ENCODE measurements at regions not wholly inside any gene's neighbourhood (a gene's known extent, or its start where the extent isn't known, plus 50 kb on each side); places are given as distances from the start of the nearest gene placed in this dataset.

DNA sequence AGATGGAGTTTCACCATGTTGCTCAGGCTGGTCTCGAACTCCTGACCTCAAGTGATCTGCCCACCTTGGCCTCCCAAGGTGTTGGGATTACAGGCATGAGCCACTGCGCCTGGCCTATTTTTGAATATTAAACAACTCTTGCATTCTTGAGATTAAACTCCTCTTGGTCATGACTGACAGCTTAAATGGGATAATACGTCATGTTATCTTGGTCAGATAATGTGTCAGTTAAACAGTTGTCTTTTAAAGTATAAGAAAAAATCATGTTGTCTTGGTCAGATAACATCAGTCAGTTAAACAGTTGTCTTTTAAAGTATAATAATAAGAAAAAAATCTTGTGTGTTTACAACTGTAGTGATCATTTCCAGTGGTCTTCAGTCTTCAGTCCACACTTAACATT lies 73.6 kb upstream of the SYPL1 start:
- WGBS = 83% methylated on average over 3 of the region's 3 CpGs
- intact Hi-C loops (cut with DNase I) = no loop called here

GRCh38 chr7:106183952-106184351 lies 71.8 kb upstream of the SYPL1 start:
- 86% methylated on average over 3 of the region's 3 CpGs for WGBS
- intact Hi-C loops (cut with DNase I) = no loop called here

More for the DNA sequence above, 73.6 kb upstream of the SYPL1 start:
- Histone ChIP-seq H3K9me3 (no peaks in the 10 kb centered on the region), H3K4me1 (replicated peaks) (no peaks in the 10 kb centered on the region), H3K36me3 (no peaks in the 10 kb centered on the region), H3K27ac (no peak overlapping the region), H3K27me3 (replicated peaks; ENCODE audit: insufficient read depth) (no peaks in the 10 kb centered on the region), H3K4me3 (no peak overlapping the region)
- no peak for DNase-seq (ENCODE audit: low spot score)
- TF ChIP-seq POLR2AphosphoS5 (IDR thresholded peaks at IDR 0.05) = no peak

DNA sequence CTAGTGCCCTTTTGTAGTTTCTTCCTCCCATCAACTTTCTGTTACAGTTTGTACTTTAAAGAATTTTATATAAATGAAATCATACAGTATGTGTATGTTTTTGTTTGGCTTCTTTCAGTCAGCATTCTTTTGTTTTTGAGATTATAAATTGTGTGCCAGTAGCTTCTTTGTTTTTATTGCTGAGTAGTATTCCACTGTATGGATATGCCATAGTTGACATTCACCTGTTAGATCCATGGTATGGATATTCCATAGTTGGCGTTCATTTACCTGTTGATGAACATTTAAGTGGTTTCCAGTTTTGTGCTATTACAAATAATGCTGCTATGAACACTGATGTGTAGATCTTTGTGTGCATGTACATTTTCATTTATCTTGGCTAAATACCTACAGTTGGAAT lies 70.8 kb upstream of the SYPL1 start:
- Histone ChIP-seq H3K9me3 (no peaks in the 10 kb centered on the region), H3K27me3 (replicated peaks; ENCODE audit: insufficient read depth) (no peaks in the 10 kb centered on the region), H3K27ac (no peak overlapping the region), H3K4me1 (replicated peaks) (peaks cover 14% of the 10 kb centered on the region), H3K4me3 (no peak overlapping the region), H3K36me3 (no peaks in the 10 kb centered on the region)
- no peak for DNase-seq (ENCODE audit: low spot score)
- TF ChIP-seq POLR2AphosphoS5 (IDR thresholded peaks at IDR 0.05) = no peak
- TF ChIP-seq, protein P1, sequence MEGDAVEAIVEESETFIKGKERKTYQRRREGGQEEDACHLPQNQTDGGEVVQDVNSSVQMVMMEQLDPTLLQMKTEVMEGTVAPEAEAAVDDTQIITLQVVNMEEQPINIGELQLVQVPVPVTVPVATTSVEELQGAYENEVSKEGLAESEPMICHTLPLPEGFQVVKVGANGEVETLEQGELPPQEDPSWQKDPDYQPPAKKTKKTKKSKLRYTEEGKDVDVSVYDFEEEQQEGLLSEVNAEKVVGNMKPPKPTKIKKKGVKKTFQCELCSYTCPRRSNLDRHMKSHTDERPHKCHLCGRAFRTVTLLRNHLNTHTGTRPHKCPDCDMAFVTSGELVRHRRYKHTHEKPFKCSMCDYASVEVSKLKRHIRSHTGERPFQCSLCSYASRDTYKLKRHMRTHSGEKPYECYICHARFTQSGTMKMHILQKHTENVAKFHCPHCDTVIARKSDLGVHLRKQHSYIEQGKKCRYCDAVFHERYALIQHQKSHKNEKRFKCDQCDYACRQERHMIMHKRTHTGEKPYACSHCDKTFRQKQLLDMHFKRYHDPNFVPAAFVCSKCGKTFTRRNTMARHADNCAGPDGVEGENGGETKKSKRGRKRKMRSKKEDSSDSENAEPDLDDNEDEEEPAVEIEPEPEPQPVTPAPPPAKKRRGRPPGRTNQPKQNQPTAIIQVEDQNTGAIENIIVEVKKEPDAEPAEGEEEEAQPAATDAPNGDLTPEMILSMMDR (IDR thresholded peaks at IDR 0.05) = no peak
- TF ChIP-seq POLR2A (IDR thresholded peaks at IDR 0.05) = no peak
- 87% methylated on average over 1 of the region's 1 CpG for WGBS
- intact Hi-C loops (cut with DNase I) = no loop called here

More at GRCh38 chr7:106183952-106184351, 71.8 kb upstream of the SYPL1 start:
- Histone ChIP-seq H3K9me3 (no peaks in the 10 kb centered on the region), H3K27ac (no peak overlapping the region), H3K4me3 (no peak overlapping the region), H3K4me1 (replicated peaks) (peaks cover 13% of the 10 kb centered on the region), H3K27me3 (replicated peaks; ENCODE audit: insufficient read depth) (no peaks in the 10 kb centered on the region), H3K36me3 (no peaks in the 10 kb centered on the region)
- TF ChIP-seq POLR2A (IDR thresholded peaks at IDR 0.05) (no peak), POLR2AphosphoS5 (IDR thresholded peaks at IDR 0.05) (no peak)
- TF ChIP-seq, protein P1 (IDR thresholded peaks at IDR 0.05) = no peak
- no peak for DNase-seq (ENCODE audit: low spot score)

- Histone ChIP-seq H3K27me3 (replicated peaks; ENCODE audit: insufficient read depth) (no peaks in the 10 kb centered on the region), H3K27ac (no peak overlapping the region), H3K9me3 (no peaks in the 10 kb centered on the region), H3K36me3 (no peaks in the 10 kb centered on the region), H3K4me1 (replicated peaks) (peaks cover 18% of the 10 kb centered on the region), H3K4me3 (no peak overlapping the region)
- TF ChIP-seq POLR2AphosphoS5 (IDR thresholded peaks at IDR 0.05) = no peak
- TF ChIP-seq, protein P1 (IDR thresholded peaks at IDR 0.05) = no peak
- no peak for TF ChIP-seq POLR2A (IDR thresholded peaks at IDR 0.05)
- DNase-seq (ENCODE audit: low spot score) = no peak
- 86% methylated on average over 4 of the region's 4 CpGs for WGBS
- intact Hi-C loops (cut with DNase I) = no loop called here
Observed at GRCh38 chr7:106181658-106182265, 69.7 kb upstream of the SYPL1 start.

GRCh38 chr7:106180721-106181120 lies 68.6 kb upstream of the SYPL1 start:
- DNase-seq (ENCODE audit: low spot score) = no peak
- Histone ChIP-seq H3K9me3 (no peaks in the 10 kb centered on the region), H3K4me3 (no peak overlapping the region), H3K36me3 (no peaks in the 10 kb centered on the region), H3K27ac (peak overlapping the region; percentile 25 to 79), H3K4me1 (replicated peaks) (peaks cover 19% of the 10 kb centered on the region), H3K27me3 (replicated peaks; ENCODE audit: insufficient read depth) (no peaks in the 10 kb centered on the region)
- intact Hi-C loops (cut with DNase I) = no loop called here
- 82% methylated on average over 7 of the region's 7 CpGs for WGBS
- TF ChIP-seq, protein P1 (IDR thresholded peaks at IDR 0.05) = no peak
- TF ChIP-seq POLR2AphosphoS5 (IDR thresholded peaks at IDR 0.05) = no peak
- no peak for TF ChIP-seq POLR2A (IDR thresholded peaks at IDR 0.05)

Measured in prostate gland (tissue), 2 donors.